GM12892 (cell line): ENCODE measurements at regions not wholly inside any gene's neighbourhood (a gene's known extent, or its start where the extent isn't known, plus 50 kb on each side); places are given as distances from the start of the nearest gene placed in this dataset.

ENCODE experiments used
- DNase-seq: peaks from one replicate; pipeline ENCODE4 v3.0.0; 2011; ENCODE audit not compliant: insufficient read length
- FAIRE-seq: peaks from 2 replicates; lab custom pipeline; 2011; peaks lifted over from hg19 to GRCh38; lab: Jason Lieb, UNC
- POLR2A ChIP-seq: IDR thresholded peaks from 2 replicates; pipeline ENCODE4 v1.6.1; 2011; ENCODE audit warnings: low read depth, low read length, control low read depth
- POLR2AphosphoS5 ChIP-seq: IDR thresholded peaks from 2 replicates; pipeline ENCODE4 v1.6.1; 2011; ENCODE audit warnings: low read depth, low read length, control low read depth
- TAF1 ChIP-seq: IDR thresholded peaks from 2 replicates; pipeline ENCODE4 v1.6.1; 2011; ENCODE audit warnings: low read depth, mild to moderate bottlenecking, control low read depth, low read length, borderline replicate concordance

- FAIRE-seq, result no peak
- DNase-seq, result no peak
- TF ChIP-seq POLR2A, result no peak
- TF ChIP-seq POLR2AphosphoS5, result no peak
- TF ChIP-seq TAF1, result no peak
Observed at GRCh38 chr6:90446164-90446563, 140.7 kb downstream of the MAP3K7 start.

GRCh38 chr6:90445533-90446108 is 141.3 kb downstream of the MAP3K7 start:
- no peak for TF ChIP-seq POLR2AphosphoS5
- TF ChIP-seq TAF1, result no peak
- no peak for TF ChIP-seq POLR2A
- FAIRE-seq, result no peak
- no peak for DNase-seq

- no peak for FAIRE-seq
- TF ChIP-seq TAF1, result no peak
- no peak for TF ChIP-seq POLR2AphosphoS5
- TF ChIP-seq POLR2A, result no peak
- no peak for DNase-seq
Observed at GRCh38 chr6:90444160-90444714, 142.6 kb downstream of the MAP3K7 start.

GRCh38 chr6:90442366-90442765 is 144.5 kb downstream of the MAP3K7 start:
- DNase-seq (no peak), FAIRE-seq (no peak)
- TF ChIP-seq POLR2AphosphoS5, result no peak
- TF ChIP-seq POLR2A, result no peak
- TF ChIP-seq TAF1, result no peak

GRCh38 chr6:90440586-90441283 is 144.1 kb upstream of the BACH2 start:
- DNase-seq, result no peak
- TF ChIP-seq POLR2AphosphoS5 (no peak), POLR2A (no peak), TAF1 (no peak)
- FAIRE-seq, result no peak

GRCh38 chr6:90439586-90439985 is 142.9 kb upstream of the BACH2 start:
- no peak for DNase-seq
- no peak for TF ChIP-seq POLR2A
- no peak for TF ChIP-seq TAF1
- TF ChIP-seq POLR2AphosphoS5, result no peak
- no peak for FAIRE-seq

- FAIRE-seq (no peak), DNase-seq (no peak)
- TF ChIP-seq POLR2AphosphoS5 (no peak), TAF1 (no peak), POLR2A (no peak)
Observed at GRCh38 chr6:90436403-90436802, 139.8 kb upstream of the BACH2 start.

- DNase-seq (no peak), FAIRE-seq (no peak)
- TF ChIP-seq POLR2A (no peak), TAF1 (no peak), POLR2AphosphoS5 (no peak)
Observed at GRCh38 chr6:90435207-90435899, 138.7 kb upstream of the BACH2 start.

- TF ChIP-seq POLR2A (no peak), POLR2AphosphoS5 (no peak), TAF1 (no peak)
- DNase-seq (no peak), FAIRE-seq (no peak)
Observed at GRCh38 chr6:90434094-90434493, 137.5 kb upstream of the BACH2 start.

GRCh38 chr6:90432937-90433336 is 136.3 kb upstream of the BACH2 start:
- FAIRE-seq (no peak), DNase-seq (no peak)
- no peak for TF ChIP-seq POLR2AphosphoS5
- TF ChIP-seq TAF1, result no peak
- TF ChIP-seq POLR2A, result no peak

GRCh38 chr6:90432041-90432775 is 135.6 kb upstream of the BACH2 start:
- TF ChIP-seq POLR2A (no peak), TAF1 (no peak), POLR2AphosphoS5 (no peak)
- FAIRE-seq, result no peak
- no peak for DNase-seq

- DNase-seq (no peak), FAIRE-seq (no peak)
- no peak for TF ChIP-seq POLR2A
Observed at GRCh38 chr6:90431576-90431975, 134.9 kb upstream of the BACH2 start.
